Activated T-helper 2 cell treated with anti-CD3 and anti-CD28 coated beads, Interferon-gamma antibody, Interleukin-2, Interleukin-4, amounts not matched to agents 10 μg/mL and 5 μg/mL and 100 μg/mL, durations not matched to agents 14 hours and 24 hours and 36 hours (primary cell): ENCODE measurements at regions not wholly inside any gene's neighbourhood (a gene's known extent, or its start where the extent isn't known, plus 50 kb on each side); places are given as distances from the start of the nearest gene placed in this dataset.

Experiments used
- DNase-seq: peaks from one replicate; pipeline ENCODE4 v3.0.0; 2021; ENCODE audit warnings: low spot score
- H3K27ac Mint-ChIP-seq: one replicate; pipeline ENCODE4 v1.8.0; 2021; ENCODE audit warnings: mixed read lengths
- H3K27me3 Mint-ChIP-seq: one replicate; pipeline ENCODE4 v1.8.0; 2021; ENCODE audit warnings: low read depth, mixed read lengths
- H3K36me3 Mint-ChIP-seq: one replicate; pipeline ENCODE4 v1.8.0; 2021; ENCODE audit warnings: low read depth, mixed read lengths
- H3K4me1 Mint-ChIP-seq: one replicate; pipeline ENCODE4 v1.8.0; 2021; ENCODE audit warnings: low read depth, mixed read lengths
- H3K4me3 Mint-ChIP-seq: one replicate; pipeline ENCODE4 v1.8.0; 2021; ENCODE audit warnings: low read depth, mild to moderate bottlenecking, moderate library complexity, mixed read lengths
- H3K9me3 Mint-ChIP-seq: one replicate; pipeline ENCODE4 v1.8.0; 2021; ENCODE audit warnings: mixed read lengths
- intact Hi-C: fragments of 100-400 bp; cut with micrococcal nuclease; formaldehyde crosslinking; loops from one replicate; pipeline ENCODE4 v1.15.1; 2023

- no peak overlapping the region for H3K27ac Mint-ChIP-seq
- no peak for DNase-seq
- intact Hi-C loops = no loop called here
- no peaks in the 10 kb centered on the region for H3K36me3 Mint-ChIP-seq
- H3K4me3 Mint-ChIP-seq = no peak overlapping the region
- no peaks in the 10 kb centered on the region for H3K4me1 Mint-ChIP-seq
- no peaks in the 10 kb centered on the region for H3K9me3 Mint-ChIP-seq
- no peaks in the 10 kb centered on the region for H3K27me3 Mint-ChIP-seq
Measured at GRCh38 chr4:176568238-176568637, 224.5 kb downstream of the VEGFC start.

GRCh38 chr4:176569301-176569700 is 223.4 kb downstream of the VEGFC start:
- Mint-ChIP-seq H3K4me1 (no peaks in the 10 kb centered on the region), H3K36me3 (no peaks in the 10 kb centered on the region), H3K4me3 (no peak overlapping the region), H3K27ac (no peak overlapping the region), H3K27me3 (no peaks in the 10 kb centered on the region), H3K9me3 (no peaks in the 10 kb centered on the region)
- DNase-seq = no peak
- intact Hi-C loops = no loop called here

- intact Hi-C loops = no loop called here
- H3K4me3 Mint-ChIP-seq = no peak overlapping the region
- no peak for DNase-seq
- H3K36me3 Mint-ChIP-seq = no peaks in the 10 kb centered on the region
- no peaks in the 10 kb centered on the region for H3K9me3 Mint-ChIP-seq
- H3K4me1 Mint-ChIP-seq = no peaks in the 10 kb centered on the region
- H3K27me3 Mint-ChIP-seq = no peaks in the 10 kb centered on the region
- no peak overlapping the region for H3K27ac Mint-ChIP-seq
Measured at GRCh38 chr4:176571206-176571605, 221.5 kb downstream of the VEGFC start.

- H3K36me3 Mint-ChIP-seq = no peaks in the 10 kb centered on the region
- H3K4me1 Mint-ChIP-seq = no peaks in the 10 kb centered on the region
- H3K27ac Mint-ChIP-seq = no peak overlapping the region
- intact Hi-C loops = no loop called here
- no peak for DNase-seq
- H3K27me3 Mint-ChIP-seq = no peaks in the 10 kb centered on the region
- H3K9me3 Mint-ChIP-seq = no peaks in the 10 kb centered on the region
- no peak overlapping the region for H3K4me3 Mint-ChIP-seq
Measured at GRCh38 chr4:176575141-176575730, 217.5 kb downstream of the VEGFC start.

GRCh38 chr4:176579226-176579625 is 213.5 kb downstream of the VEGFC start:
- DNase-seq = no peak
- Mint-ChIP-seq H3K36me3 (no peaks in the 10 kb centered on the region), H3K4me1 (no peaks in the 10 kb centered on the region), H3K27me3 (no peaks in the 10 kb centered on the region), H3K9me3 (no peaks in the 10 kb centered on the region), H3K27ac (no peak overlapping the region), H3K4me3 (no peak overlapping the region)
- intact Hi-C loops = no loop called here

GRCh38 chr4:176583278-176583677 is 209.4 kb downstream of the VEGFC start:
- H3K4me3 Mint-ChIP-seq = no peak overlapping the region
- no peaks in the 10 kb centered on the region for H3K4me1 Mint-ChIP-seq
- no peaks in the 10 kb centered on the region for H3K9me3 Mint-ChIP-seq
- H3K27me3 Mint-ChIP-seq = no peaks in the 10 kb centered on the region
- H3K27ac Mint-ChIP-seq = no peak overlapping the region
- H3K36me3 Mint-ChIP-seq = no peaks in the 10 kb centered on the region
- DNase-seq = no peak
- intact Hi-C loops = no loop called here

- H3K27ac Mint-ChIP-seq = no peak overlapping the region
- DNase-seq = no peak
- no peaks in the 10 kb centered on the region for H3K4me1 Mint-ChIP-seq
- H3K36me3 Mint-ChIP-seq = no peaks in the 10 kb centered on the region
- H3K9me3 Mint-ChIP-seq = no peaks in the 10 kb centered on the region
- intact Hi-C loops = no loop called here
- H3K27me3 Mint-ChIP-seq = no peaks in the 10 kb centered on the region
- no peak overlapping the region for H3K4me3 Mint-ChIP-seq
Measured at GRCh38 chr4:176584031-176584606, 208.6 kb downstream of the VEGFC start.

- no peak for DNase-seq
- Mint-ChIP-seq H3K36me3 (no peaks in the 10 kb centered on the region), H3K27ac (no peak overlapping the region), H3K4me3 (no peak overlapping the region), H3K4me1 (no peaks in the 10 kb centered on the region), H3K9me3 (no peaks in the 10 kb centered on the region), H3K27me3 (no peaks in the 10 kb centered on the region)
- intact Hi-C loops = no loop called here
Measured at GRCh38 chr4:176587920-176588319, 204.8 kb downstream of the VEGFC start.

GRCh38 chr4:176588436-176588835 is 204.3 kb downstream of the VEGFC start:
- Mint-ChIP-seq H3K4me1 (no peaks in the 10 kb centered on the region), H3K9me3 (no peaks in the 10 kb centered on the region), H3K27me3 (no peaks in the 10 kb centered on the region), H3K27ac (no peak overlapping the region), H3K4me3 (no peak overlapping the region), H3K36me3 (no peaks in the 10 kb centered on the region)
- DNase-seq = no peak
- intact Hi-C loops = no loop called here

- no peak overlapping the region for H3K4me3 Mint-ChIP-seq
- no peaks in the 10 kb centered on the region for H3K9me3 Mint-ChIP-seq
- intact Hi-C loops = no loop called here
- DNase-seq = no peak
- H3K27ac Mint-ChIP-seq = no peak overlapping the region
- no peaks in the 10 kb centered on the region for H3K27me3 Mint-ChIP-seq
- no peaks in the 10 kb centered on the region for H3K36me3 Mint-ChIP-seq
- H3K4me1 Mint-ChIP-seq = no peaks in the 10 kb centered on the region
Measured at GRCh38 chr4:176592976-176593670, 199.6 kb downstream of the VEGFC start.

GRCh38 chr4:176593943-176594342 is 198.8 kb downstream of the VEGFC start:
- Mint-ChIP-seq H3K27me3 (no peaks in the 10 kb centered on the region), H3K4me1 (no peaks in the 10 kb centered on the region), H3K36me3 (no peaks in the 10 kb centered on the region), H3K4me3 (no peak overlapping the region), H3K27ac (no peak overlapping the region), H3K9me3 (no peaks in the 10 kb centered on the region)
- intact Hi-C loops = no loop called here
- no peak for DNase-seq

GRCh38 chr4:176595257-176595656 is 197.5 kb downstream of the VEGFC start:
- H3K27ac Mint-ChIP-seq = no peak overlapping the region

GRCh38 chr4:176601124-176601523 is 191.6 kb downstream of the VEGFC start:
- no peaks in the 10 kb centered on the region for H3K4me1 Mint-ChIP-seq
- H3K27ac Mint-ChIP-seq = no peak overlapping the region
- H3K27me3 Mint-ChIP-seq = no peaks in the 10 kb centered on the region
- no peak for DNase-seq
- H3K4me3 Mint-ChIP-seq = no peak overlapping the region
- no peaks in the 10 kb centered on the region for H3K9me3 Mint-ChIP-seq
- intact Hi-C loops = no loop called here
- H3K36me3 Mint-ChIP-seq = no peaks in the 10 kb centered on the region

More at GRCh38 chr4:176595257-176595656, 197.5 kb downstream of the VEGFC start:
- DNase-seq = no peak
- no peaks in the 10 kb centered on the region for H3K9me3 Mint-ChIP-seq
- no peak overlapping the region for H3K4me3 Mint-ChIP-seq
- no peaks in the 10 kb centered on the region for H3K4me1 Mint-ChIP-seq
- H3K27me3 Mint-ChIP-seq = no peaks in the 10 kb centered on the region
- no peaks in the 10 kb centered on the region for H3K36me3 Mint-ChIP-seq
- intact Hi-C loops = no loop called here
